Adrenal gland (tissue), 5 donors: ENCODE measurements at regions not wholly inside any gene's neighbourhood (a gene's known extent, or its start where the extent isn't known, plus 50 kb on each side); places are given as distances from the start of the nearest gene placed in this dataset.

ENCODE experiments used
- POLR2A ChIP-seq, 2 donors: fragments of 450-650 bp; IDR thresholded peaks; one replicate each; pipeline ENCODE4 v1.6.1; 2017; ENCODE audit warnings: antibody characterized with exemption in 2 of 2, mild to moderate bottlenecking in 2 of 2, moderate library complexity in 1 of 2
- TF ChIP-seq, protein P1 (sequence below), 6 experiments: fragments of 450-650 bp in 4 of 6; fragments of 200-600 bp in 2 of 6; sonication (generic) in 1 of 6; IDR thresholded peaks; 1 replicate in 5 of 6; 2 replicates in 1 of 6; pipeline versions ENCODE4 v1.5.1 to v1.8.0; 2016 to 2021; ENCODE audit warnings: antibody characterized with exemption in 6 of 6, mild to moderate bottlenecking in 2 of 6, moderate library complexity in 1 of 6
- donor health status: DM: no; HTN: no; CAD: no.

- TF ChIP-seq, protein P1, sequence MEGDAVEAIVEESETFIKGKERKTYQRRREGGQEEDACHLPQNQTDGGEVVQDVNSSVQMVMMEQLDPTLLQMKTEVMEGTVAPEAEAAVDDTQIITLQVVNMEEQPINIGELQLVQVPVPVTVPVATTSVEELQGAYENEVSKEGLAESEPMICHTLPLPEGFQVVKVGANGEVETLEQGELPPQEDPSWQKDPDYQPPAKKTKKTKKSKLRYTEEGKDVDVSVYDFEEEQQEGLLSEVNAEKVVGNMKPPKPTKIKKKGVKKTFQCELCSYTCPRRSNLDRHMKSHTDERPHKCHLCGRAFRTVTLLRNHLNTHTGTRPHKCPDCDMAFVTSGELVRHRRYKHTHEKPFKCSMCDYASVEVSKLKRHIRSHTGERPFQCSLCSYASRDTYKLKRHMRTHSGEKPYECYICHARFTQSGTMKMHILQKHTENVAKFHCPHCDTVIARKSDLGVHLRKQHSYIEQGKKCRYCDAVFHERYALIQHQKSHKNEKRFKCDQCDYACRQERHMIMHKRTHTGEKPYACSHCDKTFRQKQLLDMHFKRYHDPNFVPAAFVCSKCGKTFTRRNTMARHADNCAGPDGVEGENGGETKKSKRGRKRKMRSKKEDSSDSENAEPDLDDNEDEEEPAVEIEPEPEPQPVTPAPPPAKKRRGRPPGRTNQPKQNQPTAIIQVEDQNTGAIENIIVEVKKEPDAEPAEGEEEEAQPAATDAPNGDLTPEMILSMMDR (IDR thresholded peaks at IDR 0.05) = no peak
- no peak for TF ChIP-seq POLR2A (IDR thresholded peaks at IDR 0.05)
Measured at GRCh38 chr10:100654782-100655325, 90.5 kb upstream of the PAX2 start.
